ENCODE measurements at regions not wholly inside any gene's neighbourhood (a gene's known extent, or its start where the extent isn't known, plus 50 kb on each side); places are given as distances from the start of the nearest gene placed in this dataset.

DNA sequence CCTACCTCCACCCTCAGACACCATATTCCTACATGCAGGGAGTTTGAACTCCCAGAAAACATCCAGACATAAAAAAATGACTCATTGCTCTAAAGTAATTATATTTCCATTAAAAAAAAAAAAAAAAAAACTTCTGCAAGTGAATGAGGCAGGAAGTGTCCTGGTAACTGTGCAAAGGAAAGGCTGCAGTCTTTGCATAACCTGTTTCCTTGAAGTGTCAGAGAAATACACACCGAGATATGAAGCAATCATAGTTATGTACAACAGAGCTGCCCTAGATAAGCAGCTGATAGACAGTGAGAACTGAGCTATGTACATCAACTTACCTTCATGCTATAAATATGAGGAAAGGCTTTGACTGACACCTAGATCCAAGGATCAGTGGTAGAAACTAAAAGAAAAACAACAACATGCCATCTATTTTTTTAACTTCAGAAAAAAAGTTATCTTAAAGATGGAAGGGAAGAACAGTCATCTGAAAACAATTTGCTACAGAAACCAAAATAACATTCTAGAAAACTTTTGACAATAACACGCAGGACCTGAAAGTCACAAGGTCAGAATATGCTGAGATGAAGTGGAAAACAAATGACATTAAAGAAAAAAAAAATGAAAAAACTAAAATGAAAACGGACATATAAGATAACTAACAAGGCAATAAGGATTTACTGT, 263.2 kb downstream of the SEC23A start:
- DNase-seq: no peak

DNA sequence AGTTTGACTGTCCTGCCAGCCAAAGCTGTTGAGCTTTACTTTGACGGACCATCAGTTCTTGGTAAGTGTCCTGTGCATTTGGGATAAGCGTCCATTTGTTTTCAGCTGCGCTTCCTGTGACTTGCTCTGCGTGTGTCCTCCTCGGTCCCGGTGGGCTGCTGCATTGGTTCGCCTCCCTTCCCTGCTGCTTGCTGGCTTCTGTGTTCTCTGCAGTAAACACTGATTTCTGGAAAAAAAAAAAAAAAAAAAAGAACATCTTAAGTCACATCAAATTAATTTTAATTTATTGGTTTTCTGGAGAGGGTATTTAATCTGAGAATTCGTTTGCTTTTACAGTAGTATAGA, 264.1 kb downstream of the SEC23A start:
- no peak for DNase-seq

DNA sequence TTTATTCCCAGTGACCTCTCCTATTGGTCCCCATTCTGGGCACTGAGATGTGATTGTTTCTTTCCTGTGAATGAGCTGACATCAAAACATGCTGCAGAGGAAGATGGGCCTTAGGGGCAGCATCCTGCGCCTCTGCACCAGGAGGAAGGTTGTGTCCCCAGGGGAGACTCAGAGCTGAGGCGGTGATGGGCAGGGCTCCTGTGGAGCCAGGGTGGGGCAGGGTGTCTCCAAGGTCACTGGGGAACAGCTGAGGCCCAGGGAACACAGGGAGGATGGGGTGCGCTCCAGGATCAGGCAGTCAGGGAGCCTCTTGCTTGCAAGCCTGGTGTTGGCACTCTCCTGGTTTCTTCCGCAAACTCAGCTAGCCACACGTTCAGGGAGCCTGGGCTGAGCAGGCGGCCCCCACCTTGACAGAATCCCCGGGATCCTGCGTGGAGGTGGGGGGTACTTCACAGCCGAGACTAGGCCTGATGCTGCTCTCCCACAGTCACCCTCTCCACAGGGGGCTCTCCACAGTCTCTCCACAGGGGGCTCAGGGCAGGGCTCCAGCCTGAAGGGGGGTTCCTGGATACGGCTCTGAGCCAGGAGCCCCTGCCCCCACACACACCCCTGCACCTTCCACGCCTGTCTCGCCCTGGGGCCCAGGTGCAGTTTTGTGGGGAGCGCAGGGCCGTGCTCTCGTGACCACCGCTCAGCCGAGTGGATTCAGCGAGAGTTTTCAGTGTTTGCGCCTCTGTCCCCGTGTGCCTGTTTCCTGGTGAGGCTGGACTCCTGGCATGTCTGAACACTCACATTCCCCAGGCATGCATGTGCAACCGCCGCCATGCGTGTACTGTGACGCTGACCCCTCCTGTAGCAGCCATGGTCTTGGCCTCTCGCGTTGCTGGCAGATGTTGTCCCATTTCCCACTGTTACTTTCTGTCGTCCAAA, 264.7 kb downstream of the SEC23A start:
- DNase-seq: no peak

DNA sequence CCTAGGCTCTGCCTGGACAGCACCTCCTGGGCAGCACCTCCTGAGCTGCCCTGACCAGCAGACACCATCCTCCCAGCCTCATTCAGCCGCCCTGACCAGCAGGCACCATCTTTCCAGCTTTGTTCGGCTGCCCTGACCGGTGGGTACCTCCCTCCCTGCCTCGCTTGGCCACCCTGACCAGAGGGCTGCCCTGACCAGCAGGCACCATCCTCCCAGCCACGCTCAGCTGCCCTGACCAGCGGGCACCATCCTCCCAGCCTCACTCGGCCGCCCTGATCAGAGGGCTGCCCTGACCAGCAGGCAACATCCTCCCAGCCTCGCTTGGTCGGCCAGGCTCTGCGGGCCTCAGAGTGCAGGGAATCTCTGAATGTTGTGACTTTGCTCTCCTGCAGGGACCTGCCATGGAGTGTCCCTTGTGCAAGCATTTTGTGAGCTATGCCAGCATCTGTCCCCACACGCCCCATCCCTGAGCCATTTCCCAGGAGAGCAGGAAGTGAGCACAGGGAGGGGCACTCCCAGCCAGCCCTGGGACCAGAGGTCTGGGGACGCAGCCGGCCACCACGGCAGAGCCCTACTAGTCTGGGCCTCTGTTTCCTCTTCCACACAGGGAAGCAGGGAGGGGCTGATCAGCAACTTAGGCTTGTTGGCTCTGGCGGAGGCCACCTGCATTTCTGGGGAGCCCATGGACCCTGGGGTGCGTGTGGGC, 265.5 kb downstream of the SEC23A start:
- no peak for DNase-seq

DNA sequence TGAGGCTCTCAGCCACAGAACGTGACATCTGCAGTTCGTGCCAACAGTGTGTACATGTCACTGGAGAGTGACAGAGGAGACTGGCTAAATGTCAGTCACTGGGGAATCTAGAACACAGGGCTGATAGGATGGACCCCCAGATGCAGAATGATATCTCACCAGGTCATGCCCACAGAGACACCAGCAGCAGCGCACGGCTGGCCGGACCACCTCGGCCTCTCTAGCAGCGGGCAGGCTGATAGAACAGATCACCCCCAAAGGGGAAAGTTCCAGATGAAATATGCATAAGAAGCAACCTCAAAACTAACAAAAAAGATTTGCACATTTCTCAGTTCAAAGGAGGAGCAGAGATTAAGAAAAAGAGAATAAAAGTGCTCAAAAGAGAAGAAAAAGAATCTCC, 266.5 kb downstream of the SEC23A start:
- DNase-seq: no peak

DNA sequence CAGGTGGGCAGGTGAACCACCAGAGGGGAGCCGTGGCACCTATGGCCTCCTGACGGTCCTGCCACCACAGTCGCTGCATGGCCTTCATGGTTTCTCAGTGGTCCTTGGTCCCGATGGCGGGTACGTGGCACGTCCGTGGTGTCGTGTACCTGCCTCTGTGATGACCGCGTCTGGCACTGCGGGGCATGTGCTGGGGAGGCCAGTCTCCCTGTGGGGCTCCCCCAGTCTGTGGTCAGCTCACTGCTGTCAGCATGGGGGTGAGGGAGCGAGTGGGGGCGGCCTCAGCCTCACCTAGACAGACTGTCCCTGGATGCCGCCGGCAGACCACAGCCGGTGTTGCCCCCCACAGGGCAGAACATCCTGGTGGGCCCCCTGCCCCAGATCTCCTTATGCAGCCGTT, 267.2 kb downstream of the SEC23A start:
- no peak for DNase-seq

DNA sequence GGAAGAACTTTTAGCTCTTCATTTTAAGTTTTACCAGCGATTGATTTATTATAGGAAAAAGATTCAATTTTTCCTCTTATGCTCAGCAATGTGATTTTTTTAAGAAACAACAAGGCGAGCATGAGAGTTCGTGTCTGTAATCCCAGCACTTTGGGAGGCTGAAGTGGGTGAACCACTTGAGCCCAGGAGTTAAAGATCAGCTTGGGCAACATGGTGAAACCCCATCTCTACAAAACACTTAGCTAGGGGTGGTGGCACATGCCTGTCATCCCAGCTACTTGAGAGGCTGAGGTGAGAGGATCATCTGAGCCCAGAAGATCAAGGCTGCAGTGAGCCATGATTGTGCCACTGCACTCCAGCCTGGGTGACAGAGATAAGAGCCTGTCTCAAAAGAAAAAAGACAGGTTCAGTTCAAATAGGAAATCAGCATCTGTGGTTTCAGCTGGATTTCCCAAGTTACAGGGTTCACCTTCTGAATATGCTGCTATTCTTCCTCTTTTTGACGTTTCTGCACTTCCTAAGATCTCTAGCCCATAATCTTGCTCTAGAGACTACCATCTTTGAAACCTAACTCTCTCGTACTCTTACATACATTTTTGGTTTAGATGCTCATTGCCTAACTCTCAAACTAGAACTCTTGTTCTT, 274.7 kb downstream of the SEC23A start:
- no peak for DNase-seq

DNA sequence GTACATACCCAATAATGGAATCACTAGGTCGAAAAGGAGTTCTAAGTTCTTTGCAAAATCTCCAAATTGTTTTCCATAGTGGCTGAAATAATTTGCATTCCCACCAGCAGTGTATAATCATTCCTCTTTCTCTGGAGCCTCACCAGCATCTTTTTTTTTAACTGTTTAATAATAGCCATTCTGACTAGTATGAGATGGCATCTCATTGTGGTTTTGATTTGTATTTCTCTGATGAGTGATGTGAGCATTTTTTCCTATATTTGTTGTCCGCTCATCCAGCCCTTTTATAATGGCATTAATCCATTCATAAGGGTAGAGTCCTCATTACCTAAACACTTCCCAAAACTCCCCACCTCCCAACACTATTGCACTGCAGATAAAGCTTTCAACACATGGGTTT, 278.3 kb downstream of the SEC23A start:
- DNase-seq: no peak

DNA sequence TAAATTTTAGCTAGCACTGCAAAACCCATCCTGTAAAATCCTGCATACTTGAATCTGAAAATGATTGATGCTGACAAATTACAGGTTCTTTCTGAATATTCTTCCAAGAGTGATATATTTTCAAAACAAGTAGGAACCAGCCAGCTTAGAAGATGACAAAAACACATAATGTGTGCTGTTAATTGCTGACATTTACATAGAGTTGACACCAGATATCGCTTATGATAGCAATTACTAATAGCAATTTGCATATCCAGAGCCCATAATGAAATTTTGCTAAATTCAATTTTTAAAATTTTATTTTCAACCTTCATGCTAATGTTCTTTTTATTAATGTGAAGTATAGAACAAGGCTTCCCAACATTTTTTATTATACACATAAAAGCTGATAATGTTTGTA, 284.5 kb downstream of the SEC23A start:
- DNase-seq: no peak

DNA sequence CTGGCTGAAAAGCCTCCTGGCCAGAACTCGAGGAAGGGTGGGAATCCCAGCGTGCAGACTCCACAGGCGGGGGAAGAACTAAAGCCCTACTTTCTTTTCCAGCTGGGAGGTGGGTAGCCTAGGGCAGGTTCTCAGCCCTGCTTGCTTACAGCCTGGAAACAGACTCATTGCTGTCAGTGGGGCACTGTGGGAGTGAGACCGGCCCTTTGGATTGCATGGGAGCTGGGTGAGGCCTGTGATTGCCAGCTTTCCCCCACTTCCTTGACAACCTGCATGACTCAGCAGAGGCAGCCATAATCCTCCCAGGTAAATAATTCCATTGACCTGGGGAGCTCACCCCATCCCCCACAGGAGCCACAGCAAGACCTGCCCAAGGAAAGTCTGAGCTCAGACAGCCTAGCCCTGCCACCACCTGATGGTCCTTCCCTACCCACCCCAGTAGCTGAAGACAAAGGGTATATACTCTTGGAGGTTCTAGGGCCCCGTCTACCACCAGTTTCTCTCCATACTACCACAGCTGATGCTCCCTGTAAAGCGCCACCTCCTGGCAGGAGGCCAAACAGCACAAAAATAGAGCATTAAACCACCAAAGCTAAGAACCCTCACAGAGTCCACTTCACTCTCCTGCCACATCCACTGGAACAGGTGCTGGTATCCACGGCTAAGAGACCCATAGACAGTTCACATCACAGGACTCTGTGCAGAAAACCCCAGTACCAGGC, 294.1 kb downstream of the SEC23A start:
- DNase-seq: no peak

DNA sequence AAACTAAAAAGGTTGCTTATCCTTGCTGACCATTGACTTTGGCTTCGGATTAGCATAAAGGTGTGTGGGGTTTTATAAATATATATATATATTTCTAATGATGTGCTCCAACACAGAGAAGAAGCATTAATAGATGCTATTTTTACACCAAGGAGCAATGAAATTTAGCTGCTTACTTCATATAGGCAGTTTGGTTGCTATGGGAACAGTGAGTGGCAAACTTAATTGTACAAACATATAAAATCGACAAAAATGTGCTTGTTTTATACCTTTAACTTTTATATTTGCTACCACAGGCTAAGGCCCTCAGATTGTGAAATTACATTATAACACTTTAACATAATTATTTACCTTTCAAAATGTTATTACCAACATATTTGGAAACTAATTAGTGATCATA, 303.4 kb downstream of the SEC23A start:
- DNase-seq: no peak

DNA sequence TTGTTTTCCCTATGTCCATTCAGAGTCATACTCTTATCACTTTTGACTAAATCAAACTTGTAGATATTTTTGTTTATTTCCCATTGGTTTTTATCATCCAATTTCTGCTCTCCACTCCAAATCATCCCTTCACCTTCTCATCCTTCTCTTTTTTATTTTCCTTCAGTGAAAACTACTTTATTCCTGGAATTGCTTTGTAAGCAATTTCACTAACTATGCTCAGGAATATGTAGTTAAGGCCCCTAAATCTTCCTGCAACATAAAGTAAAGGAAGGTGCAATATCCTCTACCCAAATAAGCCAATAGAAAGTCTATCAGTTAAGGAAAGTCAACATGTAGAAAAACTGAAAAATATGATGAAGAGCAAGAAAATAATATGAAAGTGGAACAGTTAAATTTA, 308.4 kb downstream of the SEC23A start:
- DNase-seq: no peak

DNA sequence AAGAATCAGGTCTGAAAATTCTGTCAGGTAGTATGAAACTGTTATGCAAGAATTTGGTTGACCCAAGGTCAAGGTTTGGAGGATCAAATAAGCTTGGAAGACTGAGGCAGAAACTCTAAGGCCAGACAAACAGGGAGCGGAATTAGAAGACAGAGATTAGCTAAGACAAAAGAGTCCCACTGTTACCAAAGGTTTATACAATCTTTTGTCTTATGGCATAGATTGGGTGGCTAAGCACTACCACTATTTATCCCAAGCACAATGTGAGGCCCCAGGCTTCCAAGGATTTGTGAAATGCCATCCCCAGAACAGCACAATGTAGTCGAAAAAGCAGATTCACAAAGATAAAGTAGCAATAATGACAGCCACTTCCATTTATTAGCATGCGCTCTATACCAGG, 311.2 kb downstream of the SEC23A start:
- no peak for DNase-seq

DNA sequence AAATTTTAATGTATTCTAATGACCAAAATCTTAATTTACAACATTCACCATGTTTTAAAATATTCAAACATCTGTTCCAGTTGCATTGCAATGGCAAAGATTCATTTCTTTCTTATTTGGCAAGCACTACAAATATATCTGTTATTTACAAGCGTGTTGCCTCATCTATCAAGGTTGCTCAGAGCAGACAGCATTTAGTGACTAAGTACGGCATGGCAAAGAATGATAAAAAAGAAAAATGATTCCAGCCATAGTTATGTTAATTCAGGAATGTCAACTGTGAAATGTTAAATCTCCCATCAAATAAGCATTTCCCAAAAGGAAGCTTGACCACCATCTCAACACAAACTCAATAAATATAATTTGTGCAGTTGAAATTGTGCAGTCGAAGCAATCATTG, 312.1 kb downstream of the SEC23A start:
- DNase-seq: no peak

DNA sequence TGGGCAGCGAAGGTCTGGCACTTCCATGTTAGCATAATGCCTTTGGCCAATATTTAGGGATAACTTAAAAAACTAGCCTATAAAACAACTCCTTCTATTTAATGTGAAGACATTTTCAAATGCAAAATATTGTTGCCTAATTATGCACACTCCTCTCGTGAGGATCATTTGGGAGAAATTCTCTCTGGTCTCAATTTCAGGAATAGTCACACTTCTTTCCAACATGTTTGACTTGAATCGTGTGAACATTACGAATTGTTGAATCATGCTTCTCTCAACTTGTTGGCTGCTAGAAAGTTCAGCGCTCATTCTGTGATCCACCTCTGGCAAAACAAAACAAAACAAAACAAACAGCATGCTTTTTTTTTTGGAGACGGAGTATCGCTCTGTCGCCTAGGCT, 313.2 kb downstream of the SEC23A start:
- no peak for DNase-seq

DNA sequence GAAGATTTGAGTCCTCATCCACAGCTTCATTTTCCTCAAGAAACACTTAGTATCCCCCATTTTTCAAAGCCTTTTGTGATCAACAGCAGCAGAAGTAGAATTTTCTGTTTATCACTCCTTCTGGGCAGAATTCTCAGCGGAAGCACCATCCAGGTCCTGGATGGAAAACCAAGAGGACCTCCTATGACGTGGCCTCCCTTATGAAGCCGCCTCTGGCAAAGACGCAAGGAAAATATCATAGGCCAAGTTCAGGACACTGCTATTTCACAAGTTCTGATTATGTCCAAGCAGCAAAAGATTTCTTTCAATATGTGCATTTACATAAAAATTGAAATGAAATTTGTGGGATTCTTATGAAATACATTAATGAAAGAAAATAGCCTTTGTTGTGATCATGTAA, 315.0 kb downstream of the SEC23A start:
- no peak for DNase-seq

DNA sequence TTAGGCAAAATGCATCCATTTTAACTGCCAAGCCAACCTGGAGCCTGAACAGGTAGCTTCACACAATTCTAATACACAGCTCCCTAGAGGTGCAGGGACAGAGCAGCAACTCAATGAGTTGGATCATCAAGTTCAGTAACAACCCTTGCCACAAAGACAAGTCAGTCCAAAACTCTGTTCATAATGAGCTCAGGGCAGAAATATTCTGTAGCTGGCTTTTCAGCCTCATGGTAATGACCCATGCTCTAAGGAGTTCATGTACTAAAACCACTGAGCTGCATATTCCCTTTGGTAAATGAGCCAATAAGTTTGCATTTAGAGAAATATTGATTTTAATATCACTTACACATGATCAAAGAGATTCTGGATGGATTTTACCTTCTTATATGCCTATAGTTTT, 316.1 kb downstream of the SEC23A start:
- no peak for DNase-seq

DNA sequence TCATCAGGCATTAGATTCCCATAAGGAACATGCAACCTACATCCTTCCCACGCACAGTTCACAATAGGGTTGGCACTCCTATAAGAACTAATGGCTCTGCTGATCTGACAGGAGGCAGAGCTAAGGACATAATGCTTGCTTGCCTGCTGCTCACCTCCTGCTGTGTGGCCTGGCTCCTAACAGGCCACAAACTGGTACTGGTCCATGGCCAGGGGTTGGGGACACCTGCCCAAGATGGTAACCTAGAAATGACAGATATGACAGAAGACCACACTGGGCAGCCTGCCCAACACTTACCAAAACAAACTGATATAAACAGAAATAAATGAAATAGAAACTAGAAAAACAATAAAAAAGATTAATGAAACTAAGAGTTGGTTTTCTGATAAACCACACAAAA, 325.6 kb downstream of the SEC23A start:
- DNase-seq: no peak

DNA sequence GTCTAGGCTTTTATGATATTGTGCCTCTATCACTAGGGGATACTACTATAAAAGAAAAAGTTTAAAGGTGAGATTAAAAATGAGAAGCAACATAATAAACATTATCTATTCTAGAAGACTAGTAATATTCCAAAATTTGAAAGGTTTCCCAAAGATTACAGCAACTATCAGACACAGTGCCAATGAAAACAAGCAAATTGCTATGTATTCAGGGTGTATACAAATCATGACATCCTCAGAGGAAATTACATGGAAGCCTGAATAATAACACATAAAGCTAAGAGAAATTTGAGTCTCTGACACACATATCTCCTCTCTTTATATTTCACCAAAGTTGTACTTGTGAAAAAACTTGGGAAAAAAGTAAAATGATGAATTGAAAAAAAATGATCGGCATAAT, 327.0 kb downstream of the SEC23A start:
- no peak for DNase-seq

DNA sequence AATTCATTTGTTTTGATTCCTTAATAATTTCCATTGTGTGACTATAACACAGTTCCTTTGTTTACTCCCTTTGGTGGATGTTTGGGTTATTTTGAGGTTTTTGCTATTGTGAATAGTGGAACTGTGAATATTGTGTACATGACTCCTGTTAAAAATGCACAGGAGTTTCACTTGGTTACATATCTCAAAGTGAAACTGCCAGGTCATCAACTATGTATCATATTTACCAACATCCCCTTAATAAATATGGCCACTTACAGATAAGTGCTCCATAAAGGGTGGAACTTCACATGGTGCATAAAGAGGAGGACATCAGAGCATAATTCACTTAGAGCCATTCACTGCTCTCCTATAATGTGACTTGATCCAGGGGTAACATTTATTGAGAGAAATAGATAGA, 328.9 kb downstream of the SEC23A start:
- no peak for DNase-seq

DNA sequence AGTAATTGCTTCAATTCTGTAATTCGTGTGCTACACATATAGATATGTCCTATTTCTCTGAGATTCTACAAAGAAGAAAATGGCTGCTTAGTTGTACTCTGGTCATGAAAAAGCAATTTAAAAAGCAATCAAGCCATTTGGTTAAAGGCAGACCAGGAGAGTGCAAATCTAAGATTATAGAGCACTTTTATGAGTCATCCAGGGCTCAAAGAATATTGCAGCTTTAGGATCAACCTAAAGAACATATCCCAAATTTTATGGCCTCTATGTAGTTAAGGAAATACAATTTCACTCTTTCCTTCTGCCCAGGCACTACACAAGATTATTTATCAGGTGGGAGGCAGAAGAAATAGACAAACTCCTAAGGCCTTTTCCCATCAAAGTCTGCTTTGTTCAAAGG, 332.8 kb downstream of the SEC23A start:
- no peak for DNase-seq

DNA sequence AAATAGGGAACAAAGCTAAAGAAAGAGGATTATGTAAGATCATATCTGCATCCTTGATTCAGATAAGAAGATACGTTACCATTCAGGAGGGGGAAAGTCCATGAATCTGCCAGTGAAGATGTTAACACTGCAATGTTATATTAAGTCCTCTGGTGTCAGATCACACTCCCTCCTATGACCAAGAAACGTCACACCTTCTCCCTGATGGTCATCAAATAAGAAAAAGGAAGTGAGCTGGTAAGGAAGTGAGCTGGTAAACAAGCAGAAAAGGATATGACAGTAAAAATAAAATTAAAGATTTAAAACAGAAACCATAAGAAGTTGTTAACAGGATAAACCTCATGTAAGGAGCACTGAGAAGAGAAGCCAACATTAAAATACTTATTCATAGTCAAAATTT, 340.2 kb downstream of the SEC23A start:
- DNase-seq: no peak

DNA sequence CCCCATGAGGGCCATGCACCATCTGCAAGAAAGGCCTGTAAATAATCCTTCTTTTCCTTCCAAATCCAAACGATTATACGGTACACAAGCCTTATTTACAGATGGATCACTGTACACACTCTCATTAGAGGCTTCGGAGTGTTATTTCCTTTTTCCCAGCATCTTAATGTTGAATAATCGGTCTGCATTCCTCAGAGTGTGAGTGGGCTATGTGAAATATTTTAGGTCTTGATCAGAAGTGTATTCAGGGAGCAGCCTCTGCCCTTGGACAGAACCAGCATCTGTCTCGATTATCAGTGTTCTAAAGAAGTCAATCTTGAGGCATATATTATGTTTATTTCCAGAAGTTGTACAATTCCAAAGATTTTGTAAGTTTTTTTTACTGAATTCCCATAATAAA, 340.6 kb downstream of the SEC23A start:
- no peak for DNase-seq
